PC-3 (cell line): ENCODE measurements at regions not wholly inside any gene's neighbourhood (a gene's known extent, or its start where the extent isn't known, plus 50 kb on each side); places are given as distances from the start of the nearest gene placed in this dataset.

Experiments
- ATAC-seq: fragments of 200-7000 bp; cut with Tn5 transposase; 2 replicates; pipeline ENCODE4 v1.9.1; 2020; ENCODE audit warnings: mild to moderate bottlenecking, moderate library complexity
- BruUV-seq: library from RNA; stranded (reverse); fragments of 400-500 nt; replicated peaks from 2 replicates; lab custom pipeline; 2021; lab: Mats Ljungman, UMichigan
- CTCF ChIA-PET: fragments of 300-600 bp; sonication (Branson Sonifier 250); formaldehyde crosslinking; loops from one replicate; lab custom pipeline; 2022; ENCODE audit warnings: antibody characterized with exemption; lab: Charles Lee
- POLR2A ChIA-PET: fragments of 300-600 bp; sonication (Branson Sonifier 250); formaldehyde crosslinking; loops from one replicate; lab custom pipeline; 2022; ENCODE audit warnings: antibody characterized with exemption; ENCODE audit not compliant: unreplicated experiment; lab: Charles Lee
- DNase-seq: peaks from one replicate; pipeline ENCODE4 v3.0.0-alpha.2; 2015
- H2AFZ ChIP-seq: fragments of 300-600 bp; sonication (generic); 2 replicates; pipeline ENCODE4 v1.6.0; 2016; ENCODE audit warnings: antibody characterized with exemption, low read length
- H3F3A ChIP-seq: fragments of 300-600 bp; sonication (generic); one replicate; pipeline ENCODE4 v1.6.0; 2017; ENCODE audit warnings: antibody characterized with exemption, low read length, control low read depth, mild to moderate bottlenecking; ENCODE audit not compliant: unreplicated experiment
- H3K27ac ChIP-seq: fragments of 300-600 bp; sonication (generic); 2 replicates; pipeline ENCODE4 v1.5.1; 2016; ENCODE audit warnings: mild to moderate bottlenecking, low read length
- H3K27me3 ChIP-seq: fragments of 300-600 bp; sonication (generic); 2 replicates; pipeline ENCODE4 v1.6.1; 2016; ENCODE audit warnings: low read length, mixed read lengths
- H3K36me3 ChIP-seq: fragments of 300-600 bp; sonication (generic); 2 replicates; pipeline ENCODE4 v1.6.1; 2016; ENCODE audit warnings: low read depth, mixed run types, low read length, mixed read lengths
- H3K4me1 ChIP-seq: fragments of 300-600 bp; sonication (generic); 2 replicates; pipeline ENCODE4 v1.5.1; 2016; ENCODE audit warnings: low read length; ENCODE audit not compliant: insufficient read depth
- H3K4me2 ChIP-seq: fragments of 300-600 bp; sonication (generic); 2 replicates; pipeline ENCODE4 v1.6.0; 2016; ENCODE audit warnings: low read length
- H3K4me3 ChIP-seq: fragments of 300-600 bp; sonication (generic); 2 replicates; pipeline ENCODE4 v1.5.1; 2016; ENCODE audit warnings: mild to moderate bottlenecking, low read length, mixed read lengths
- H3K79me2 ChIP-seq: fragments of 300-600 bp; sonication (generic); 2 replicates; pipeline ENCODE4 v1.6.1; 2017; ENCODE audit warnings: low read length, mixed read lengths
- H3K9ac ChIP-seq: fragments of 300-600 bp; sonication (generic); 2 replicates; pipeline ENCODE4 v1.6.0; 2016; ENCODE audit warnings: mild to moderate bottlenecking, low read length
- H3K9me2 ChIP-seq: fragments of 300-600 bp; sonication (generic); replicated peaks from 2 replicates; pipeline ENCODE4 v1.6.1; 2016; ENCODE audit warnings: mixed run types, low read length, mixed read lengths
- H3K9me3 ChIP-seq: fragments of 300-600 bp; sonication (generic); 2 replicates; pipeline ENCODE4 v1.6.1; 2016; ENCODE audit warnings: low read length, mixed read lengths
- H4K20me1 ChIP-seq: fragments of 300-600 bp; sonication (generic); 2 replicates; pipeline ENCODE4 v1.6.1; 2016; ENCODE audit warnings: low read length, mixed read lengths
- CTCF ChIP-seq: fragments of 300-600 bp; sonication (generic); conservative IDR thresholded peaks from 2 replicates; pipeline ENCODE4 v1.5.1; 2017; ENCODE audit warnings: antibody characterized with exemption, low read depth, mild to moderate bottlenecking, low read length
- EZH2 ChIP-seq: fragments of 300-600 bp; sonication (generic); IDR thresholded peaks from one replicate; pipeline ENCODE4 v1.6.1; 2017; ENCODE audit warnings: antibody characterized with exemption, mild to moderate bottlenecking, low read length; ENCODE audit not compliant: unreplicated experiment
- EZH2phosphoT487 ChIP-seq: fragments of 300-600 bp; sonication (generic); IDR thresholded peaks from 2 replicates; pipeline ENCODE4 v1.6.1; 2018; ENCODE audit warnings: mild to moderate bottlenecking, antibody characterized with exemption, low read length, borderline replicate concordance
- intact Hi-C: fragments of 100-400 bp; cut with micrococcal nuclease; formaldehyde crosslinking; loops from 2 replicates; pipeline ENCODE4 v1.9.0; 2023

- Histone ChIP-seq H3K79me2 (no peaks in the 10 kb centered on the region), H3K4me3 (no peak overlapping the region), H3K9me2 (no peaks in the 10 kb centered on the region), H3K36me3 (no peaks in the 10 kb centered on the region), H3K27me3 (peaks cover 66% of the 10 kb centered on the region), H2AFZ (no peak overlapping the region), H3K27ac (no peak overlapping the region), H3K9me3 (no peaks in the 10 kb centered on the region), H3K4me1 (no peaks in the 10 kb centered on the region), H3K9ac (no peak overlapping the region), H4K20me1 (no peaks in the 10 kb centered on the region), H3K4me2 (no peak overlapping the region), H3F3A (no peaks in the 10 kb centered on the region)
- ChIA-PET CTCF (interaction anchor here (1.0 kb wide), 1 partner anchor 731 kb away, joined by 3 read pairs; no protein-coding TSS in a partner anchor), POLR2A (interaction anchor here (0.6 kb wide), 1 partner anchor 877 kb away, joined by 3 read pairs; no protein-coding TSS in a partner anchor)
- DNase-seq (peak; percentile 71), ATAC-seq (peak; percentile 81)
- intact Hi-C loops, result loop anchor here (10.0 kb wide), 1 partner anchor 877 kb away; the partner anchor contains the start of genes MECR and PTPRU
- no TSS peak for BruUV-seq
- TF ChIP-seq EZH2phosphoT487 (no peak), EZH2 (no peak), CTCF (peak; percentile 73)
These were observed 612.0 kb downstream of the MATN1 start for GRCh38 chr1:30111431-30111830.

GRCh38 chr1:30110846-30111245 is 612.5 kb downstream of the MATN1 start:
- Histone ChIP-seq H2AFZ (no peak overlapping the region), H3K79me2 (no peaks in the 10 kb centered on the region), H3K27me3 (peaks cover 63% of the 10 kb centered on the region), H3K27ac (no peak overlapping the region), H3K9me2 (no peaks in the 10 kb centered on the region), H3K4me2 (no peak overlapping the region), H3F3A (no peaks in the 10 kb centered on the region), H3K9me3 (no peaks in the 10 kb centered on the region), H4K20me1 (no peaks in the 10 kb centered on the region), H3K36me3 (no peaks in the 10 kb centered on the region), H3K4me3 (no peak overlapping the region), H3K4me1 (no peaks in the 10 kb centered on the region), H3K9ac (no peak overlapping the region)
- intact Hi-C loops, result loop anchor here (10.0 kb wide), 1 partner anchor 876 kb away; the partner anchor contains the start of genes MECR and PTPRU
- POLR2A ChIA-PET, result no interaction called here
- no TSS peak for BruUV-seq
- CTCF ChIA-PET, result interaction anchor here (1.0 kb wide), 1 partner anchor 730 kb away, joined by 3 read pairs; no protein-coding TSS in a partner anchor
- DNase-seq (no peak), ATAC-seq (no peak)
- TF ChIP-seq EZH2phosphoT487, result no peak
- TF ChIP-seq CTCF, result no peak
- no peak for TF ChIP-seq EZH2

GRCh38 chr1:30109853-30110252 is 613.5 kb downstream of the MATN1 start:
- ChIA-PET POLR2A (no interaction called here), CTCF (no interaction called here)
- H3K27me3 ChIP-seq, result peaks cover 69% of the 10 kb centered on the region
- no peak overlapping the region for H3K27ac ChIP-seq
- no peaks in the 10 kb centered on the region for H3K79me2 ChIP-seq
- H3K4me1 ChIP-seq, result no peaks in the 10 kb centered on the region
- H3K9ac ChIP-seq, result no peak overlapping the region
- H3K9me2 ChIP-seq, result no peaks in the 10 kb centered on the region
- no peak overlapping the region for H3K4me2 ChIP-seq
- no peak for TF ChIP-seq EZH2phosphoT487
- no peak for TF ChIP-seq EZH2
- TF ChIP-seq CTCF, result no peak
- H3K9me3 ChIP-seq, result no peaks in the 10 kb centered on the region
- intact Hi-C loops, result loop anchor here (10.0 kb wide), 1 partner anchor 875 kb away; the partner anchor contains the start of genes MECR and PTPRU
- no peak overlapping the region for H2AFZ ChIP-seq
- H4K20me1 ChIP-seq, result no peaks in the 10 kb centered on the region
- no peak for ATAC-seq
- H3F3A ChIP-seq, result no peaks in the 10 kb centered on the region
- H3K36me3 ChIP-seq, result no peaks in the 10 kb centered on the region
- no peak overlapping the region for H3K4me3 ChIP-seq
- BruUV-seq, result no TSS peak
- no peak for DNase-seq
